ENCODE measurements at regions not wholly inside any gene's neighbourhood (a gene's known extent, or its start where the extent isn't known, plus 50 kb on each side); places are given as distances from the start of the nearest gene placed in this dataset.

- Histone ChIP-seq H3K36me3 (no peaks in the 10 kb centered on the region), H3K9me3 (no peaks in the 10 kb centered on the region), H3K27ac (no peak overlapping the region), H3K27me3 (peaks cover 0 to 31% (median 9%) of the 10 kb centered on the region in 4 donors), H3K4me1 (no peaks in the 10 kb centered on the region), H3K4me3 (no peak overlapping the region)
- DNase-seq (no peak), ATAC-seq (no peak), FAIRE-seq (no peak)
- no peak for TF ChIP-seq CTCF (IDR thresholded peaks at IDR 0.05)
- 44 to 46% methylated on average over 2 of the region's 2 CpGs for WGBS, 2 donors
- intact Hi-C loops (cut with DNase I), result loop anchor here in 1 of 3 donors (10.0 kb wide), 1 partner anchor 318 kb away; no protein-coding TSS in a partner anchor
Observed at GRCh38 chr16:73883126-73883525, 413.5 kb upstream of the PSMD7 start.

- FAIRE-seq, result no peak
- WGBS, 2 donors, result 52 to 67% methylated on average over 2 of the region's 2 CpGs
Observed at GRCh38 chr16:73882651-73883050, 414.0 kb upstream of the PSMD7 start.

GRCh38 chr16:73882033-73882432 lies 414.6 kb upstream of the PSMD7 start:
- 9% methylated on average over 7 of the region's 7 CpGs for WGBS, 2 donors
- Histone ChIP-seq H3K27ac (no peak overlapping the region), H3K36me3 (no peaks in the 10 kb centered on the region), H3K4me1 (no peaks in the 10 kb centered on the region), H3K9me3 (no peaks in the 10 kb centered on the region), H3K27me3 (peaks cover 0 to 22% (median 9%) of the 10 kb centered on the region in 4 donors), H3K4me3 (no peak overlapping the region)
- DNase-seq (no peak), FAIRE-seq (no peak), ATAC-seq (no peak)
- TF ChIP-seq CTCF (IDR thresholded peaks at IDR 0.05), result no peak
- intact Hi-C loops (cut with DNase I), result loop anchor here in 1 of 3 donors (10.0 kb wide), 1 partner anchor 317 kb away; no protein-coding TSS in a partner anchor

More at GRCh38 chr16:73882651-73883050, 414.0 kb upstream of the PSMD7 start:
- Histone ChIP-seq H3K27me3 (peaks cover 0 to 28% (median 9%) of the 10 kb centered on the region in 4 donors), H3K4me1 (no peaks in the 10 kb centered on the region), H3K27ac (no peak overlapping the region), H3K9me3 (no peaks in the 10 kb centered on the region), H3K4me3 (no peak overlapping the region), H3K36me3 (no peaks in the 10 kb centered on the region)
- ATAC-seq (no peak), DNase-seq (no peak)
- intact Hi-C loops (cut with DNase I), result loop anchor here in 1 of 3 donors (10.0 kb wide), 1 partner anchor 318 kb away; no protein-coding TSS in a partner anchor
- TF ChIP-seq CTCF (IDR thresholded peaks at IDR 0.05), result no peak

- ATAC-seq (no peak), DNase-seq (no peak), FAIRE-seq (no peak)
- Histone ChIP-seq H3K4me3 (no peak overlapping the region), H3K4me1 (no peaks in the 10 kb centered on the region), H3K27ac (no peak overlapping the region), H3K27me3 (peaks cover 0 to 18% (median 2%) of the 10 kb centered on the region in 4 donors), H3K9me3 (no peaks in the 10 kb centered on the region), H3K36me3 (no peaks in the 10 kb centered on the region)
- TF ChIP-seq CTCF (IDR thresholded peaks at IDR 0.05), result no peak
- WGBS, 2 donors, result 49 to 69% methylated on average over 2 of the region's 2 CpGs
- intact Hi-C loops (cut with DNase I), result loop anchor here in 1 of 3 donors (10.0 kb wide), 1 partner anchor 315 kb away; no protein-coding TSS in a partner anchor
Observed at GRCh38 chr16:73879621-73880020, 417.0 kb upstream of the PSMD7 start.

- WGBS, 2 donors, result 11 to 18% methylated on average over 2 of the region's 2 CpGs
- H3K9me3 ChIP-seq, result no peaks in the 10 kb centered on the region
- TF ChIP-seq CTCF (IDR thresholded peaks at IDR 0.05), result peak in 3 of 4 donors; percentile 20 to 34 (median 22)
- DNase-seq (no peak), FAIRE-seq (peak; percentile 54), ATAC-seq (peak in 3 of 4 donors; percentile 56 to 75 (median 65))
- intact Hi-C loops (cut with DNase I), result no loop called here
- no peaks in the 10 kb centered on the region for H3K4me1 ChIP-seq
- H3K4me3 ChIP-seq, result no peak overlapping the region
- H3K27me3 ChIP-seq, result peaks cover 0 to 18% (median 2%) of the 10 kb centered on the region in 4 donors
- H3K27ac ChIP-seq, result no peak overlapping the region
- H3K36me3 ChIP-seq, result no peaks in the 10 kb centered on the region
Observed at GRCh38 chr16:73878611-73879010, 418.0 kb upstream of the PSMD7 start.
